ENCODE measurements at regions not wholly inside any gene's neighbourhood (a gene's known extent, or its start where the extent isn't known, plus 50 kb on each side); places are given as distances from the start of the nearest gene placed in this dataset.

GRCh38 chr2:111694700-111695101, 189.3 kb downstream of the ANAPC1 start:
- no peak overlapping the region for H3K4me3 Mint-ChIP-seq
- peaks cover 12% of the 10 kb centered on the region for H3K4me1 Mint-ChIP-seq
- peaks cover 3% of the 10 kb centered on the region for H3K36me3 Mint-ChIP-seq (ENCODE audit: low read depth)
- CTCF ChIA-PET = interaction anchor here (0.6 kb wide), 1 partner anchor 570 kb away, joined by 4 read pairs; no protein-coding TSS in a partner anchor
- POLR2A ChIA-PET = no interaction called here
- H3K27ac Mint-ChIP-seq = no peak overlapping the region
- no peak for DNase-seq
- H3K9me3 Mint-ChIP-seq (ENCODE audit: low read depth) = peaks cover 2% of the 10 kb centered on the region
- ATAC-seq = no peak
- intact Hi-C loops (cut with DNase I, micrococcal nuclease) = no loop called here
- peaks cover 11% of the 10 kb centered on the region for H3K27me3 Mint-ChIP-seq

GRCh38 chr2:111695441-111696007, 188.5 kb downstream of the ANAPC1 start:
- Mint-ChIP-seq H3K27ac (no peak overlapping the region), H3K27me3 (peaks cover 11% of the 10 kb centered on the region), H3K4me1 (peaks cover 12% of the 10 kb centered on the region), H3K36me3 (ENCODE audit: low read depth) (peaks cover 3% of the 10 kb centered on the region), H3K4me3 (no peak overlapping the region), H3K9me3 (ENCODE audit: low read depth) (peaks cover 2% of the 10 kb centered on the region)
- ChIA-PET POLR2A (no interaction called here), CTCF (no interaction called here)
- intact Hi-C loops (cut with DNase I, micrococcal nuclease) = no loop called here
- DNase-seq (no peak), ATAC-seq (no peak)

GRCh38 chr2:111696226-111696625, 187.8 kb downstream of the ANAPC1 start:
- DNase-seq (no peak), ATAC-seq (no peak)
- Mint-ChIP-seq H3K27ac (no peak overlapping the region), H3K4me3 (no peak overlapping the region), H3K9me3 (ENCODE audit: low read depth) (peaks cover 2% of the 10 kb centered on the region), H3K27me3 (peaks cover 9% of the 10 kb centered on the region), H3K36me3 (ENCODE audit: low read depth) (peaks cover 3% of the 10 kb centered on the region), H3K4me1 (peaks cover 14% of the 10 kb centered on the region)
- ChIA-PET POLR2A (no interaction called here), CTCF (no interaction called here)
- intact Hi-C loops (cut with DNase I, micrococcal nuclease) = no loop called here

- DNase-seq (no peak), ATAC-seq (no peak)
- H3K36me3 Mint-ChIP-seq (ENCODE audit: low read depth) = peaks cover 3% of the 10 kb centered on the region
- intact Hi-C loops (cut with DNase I, micrococcal nuclease) = no loop called here
- peaks cover 14% of the 10 kb centered on the region for H3K27me3 Mint-ChIP-seq
- POLR2A ChIA-PET = no interaction called here
- no peak overlapping the region for H3K4me3 Mint-ChIP-seq
- H3K27ac Mint-ChIP-seq = no peak overlapping the region
- H3K4me1 Mint-ChIP-seq = peaks cover 24% of the 10 kb centered on the region
- peaks cover 2% of the 10 kb centered on the region for H3K9me3 Mint-ChIP-seq (ENCODE audit: low read depth)
- CTCF ChIA-PET = no interaction called here
Observed at GRCh38 chr2:111697560-111697959, 186.4 kb downstream of the ANAPC1 start.

- Mint-ChIP-seq H3K4me3 (no peak overlapping the region), H3K27ac (no peak overlapping the region), H3K27me3 (peaks cover 17% of the 10 kb centered on the region), H3K36me3 (ENCODE audit: low read depth) (peaks cover 3% of the 10 kb centered on the region), H3K9me3 (ENCODE audit: low read depth) (peaks cover 2% of the 10 kb centered on the region), H3K4me1 (peaks cover 25% of the 10 kb centered on the region)
- DNase-seq = no peak
- ChIA-PET CTCF (interaction anchor here (0.6 kb wide), 1 partner anchor 79 kb away, joined by 3 read pairs; no protein-coding TSS in a partner anchor), POLR2A (no interaction called here)
- intact Hi-C loops (cut with DNase I, micrococcal nuclease) = no loop called here
- ATAC-seq = no peak
Observed at GRCh38 chr2:111698089-111698488, 185.9 kb downstream of the ANAPC1 start.

- ChIA-PET CTCF (interaction anchor here (0.8 to 1.6 kb wide), 5 partner anchors 12 to 893 kb away, joined by 4 to 5 read pairs (median 5); no protein-coding TSS in a partner anchor), POLR2A (no interaction called here)
- Mint-ChIP-seq H3K4me3 (peak overlapping the region; percentile 48), H3K4me1 (peaks cover 25% of the 10 kb centered on the region), H3K9me3 (ENCODE audit: low read depth) (peaks cover 2% of the 10 kb centered on the region), H3K27me3 (peaks cover 19% of the 10 kb centered on the region), H3K27ac (peak overlapping the region; percentile 75), H3K36me3 (ENCODE audit: low read depth) (peaks cover 3% of the 10 kb centered on the region)
- ATAC-seq (peak; percentile 90), DNase-seq (peak; percentile 72)
- intact Hi-C loops (cut with DNase I, micrococcal nuclease) = no loop called here
Observed at GRCh38 chr2:111698743-111699554, 185.0 kb downstream of the ANAPC1 start.

- peaks cover 16% of the 10 kb centered on the region for H3K27me3 Mint-ChIP-seq
- no peaks in the 10 kb centered on the region for H3K36me3 Mint-ChIP-seq (ENCODE audit: low read depth)
- H3K4me3 Mint-ChIP-seq = no peak overlapping the region
- peaks cover 44% of the 10 kb centered on the region for H3K4me1 Mint-ChIP-seq
- no peak for ATAC-seq
- no peaks in the 10 kb centered on the region for H3K9me3 Mint-ChIP-seq (ENCODE audit: low read depth)
- H3K27ac Mint-ChIP-seq = no peak overlapping the region
- POLR2A ChIA-PET = no interaction called here
- intact Hi-C loops (cut with DNase I, micrococcal nuclease) = loop anchor here (5.0 to 10.0 kb wide), 4 partner anchors 79 to 886 kb away; no protein-coding TSS in a partner anchor
- DNase-seq = no peak
- CTCF ChIA-PET = interaction anchor here (0.9 kb wide), 1 partner anchor 17 kb away, joined by 3 read pairs; no protein-coding TSS in a partner anchor
Observed at GRCh38 chr2:111701266-111701665, 182.7 kb downstream of the ANAPC1 start.

GRCh38 chr2:111701798-111702118, 182.2 kb downstream of the ANAPC1 start:
- no peak for DNase-seq
- CTCF ChIA-PET = interaction anchor here (0.9 to 1.1 kb wide), 2 partner anchors 15 to 17 kb away, joined by 3 read pairs; no protein-coding TSS in a partner anchor
- POLR2A ChIA-PET = no interaction called here
- Mint-ChIP-seq H3K9me3 (ENCODE audit: low read depth) (no peaks in the 10 kb centered on the region), H3K4me3 (no peak overlapping the region), H3K27me3 (peaks cover 16% of the 10 kb centered on the region), H3K27ac (no peak overlapping the region), H3K36me3 (ENCODE audit: low read depth) (no peaks in the 10 kb centered on the region), H3K4me1 (peaks cover 49% of the 10 kb centered on the region)
- intact Hi-C loops (cut with DNase I, micrococcal nuclease) = loop anchor here (5.0 to 10.0 kb wide), 4 partner anchors 79 to 887 kb away; no protein-coding TSS in a partner anchor
- ATAC-seq = no peak

GRCh38 chr2:111702119-111702803, 181.7 kb downstream of the ANAPC1 start:
- DNase-seq = peak; percentile 70
- H3K4me3 Mint-ChIP-seq = no peak overlapping the region
- POLR2A ChIA-PET = no interaction called here
- ATAC-seq = no peak
- intact Hi-C loops (cut with DNase I, micrococcal nuclease) = loop anchor here (5.0 to 10.0 kb wide), 4 partner anchors 80 to 887 kb away; no protein-coding TSS in a partner anchor
- H3K9me3 Mint-ChIP-seq (ENCODE audit: low read depth) = no peaks in the 10 kb centered on the region
- no peaks in the 10 kb centered on the region for H3K36me3 Mint-ChIP-seq (ENCODE audit: low read depth)
- CTCF ChIA-PET = interaction anchor here (0.9 to 1.1 kb wide), 2 partner anchors 15 to 18 kb away, joined by 3 read pairs; no protein-coding TSS in a partner anchor
- H3K27me3 Mint-ChIP-seq = peaks cover 19% of the 10 kb centered on the region
- H3K27ac Mint-ChIP-seq = no peak overlapping the region
- H3K4me1 Mint-ChIP-seq = peaks cover 51% of the 10 kb centered on the region

GRCh38 chr2:111702804-111703196, 181.2 kb downstream of the ANAPC1 start:
- Mint-ChIP-seq H3K36me3 (ENCODE audit: low read depth) (no peaks in the 10 kb centered on the region), H3K4me1 (peaks cover 51% of the 10 kb centered on the region), H3K9me3 (ENCODE audit: low read depth) (no peaks in the 10 kb centered on the region), H3K27me3 (peaks cover 22% of the 10 kb centered on the region), H3K4me3 (no peak overlapping the region), H3K27ac (no peak overlapping the region)
- CTCF ChIA-PET = interaction anchor here (1.1 kb wide), 1 partner anchor 16 kb away, joined by 3 read pairs; no protein-coding TSS in a partner anchor
- no peak for ATAC-seq
- intact Hi-C loops (cut with DNase I, micrococcal nuclease) = loop anchor here (5.0 to 10.0 kb wide), 4 partner anchors 80 to 888 kb away; no protein-coding TSS in a partner anchor
- DNase-seq = no peak
- POLR2A ChIA-PET = no interaction called here

GRCh38 chr2:111703759-111704158, 180.2 kb downstream of the ANAPC1 start:
- ChIA-PET CTCF (no interaction called here), POLR2A (no interaction called here)
- no peak overlapping the region for H3K27ac Mint-ChIP-seq
- H3K36me3 Mint-ChIP-seq (ENCODE audit: low read depth) = no peaks in the 10 kb centered on the region
- H3K4me3 Mint-ChIP-seq = no peak overlapping the region
- intact Hi-C loops (cut with DNase I, micrococcal nuclease) = loop anchor here (5.0 to 10.0 kb wide), 4 partner anchors 81 to 889 kb away; no protein-coding TSS in a partner anchor
- H3K4me1 Mint-ChIP-seq = peaks cover 47% of the 10 kb centered on the region
- H3K27me3 Mint-ChIP-seq = peaks cover 24% of the 10 kb centered on the region
- no peaks in the 10 kb centered on the region for H3K9me3 Mint-ChIP-seq (ENCODE audit: low read depth)
- no peak for ATAC-seq
- DNase-seq = no peak

All from activated CD4-positive, alpha-beta T cell treated with anti-CD3 and anti-CD28 coated beads for 36 hours (primary cell).